Kidney (tissue), 13 donors: ENCODE measurements at regions not wholly inside any gene's neighbourhood (a gene's known extent, or its start where the extent isn't known, plus 50 kb on each side); places are given as distances from the start of the nearest gene placed in this dataset.

Experiments
- DNase-seq, 5 donors: peaks; one replicate each; pipeline ENCODE4 v3.0.0-alpha.2; 2013 to 2020
- FAIRE-seq: peaks from 2 replicates; lab custom pipeline; 2012; peaks lifted over from hg19 to GRCh38; lab: Jason Lieb, UNC
- H3K27ac ChIP-seq, 2 donors: one replicate each; pipeline ENCODE4 v1.7.0; 2013; ENCODE audit warnings: low read depth in 2 of 2, low read length in 2 of 2, inconsistent platforms in 1 of 2
- H3K27me3 ChIP-seq: one replicate; pipeline ENCODE4 v1.7.1; 2013; ENCODE audit warnings: low read length, inconsistent platforms; ENCODE audit not compliant: control insufficient read depth, insufficient read depth
- H3K36me3 ChIP-seq, 3 donors: one replicate each; pipeline versions ENCODE4 v1.7.0 to v1.7.1; 2013; ENCODE audit warnings: low read length in 3 of 3, control low read depth in 1 of 3, inconsistent platforms in 1 of 3; ENCODE audit not compliant: insufficient read depth in 3 of 3, control insufficient read depth in 2 of 3
- H3K4me1 ChIP-seq, 3 donors: one replicate each; pipeline versions ENCODE4 v1.7.0 to v1.7.1; 2013; ENCODE audit warnings: low read length in 3 of 3, inconsistent platforms in 1 of 3, low read depth in 1 of 3; ENCODE audit not compliant: control insufficient read depth in 2 of 3, insufficient read depth in 2 of 3
- H3K4me3 ChIP-seq, 3 donors: one replicate each; pipeline versions ENCODE4 v1.7.0 to v1.8.1; 2013; ENCODE audit warnings: low read length in 3 of 3, control low read depth in 1 of 3, inconsistent platforms in 1 of 3
- H3K9ac ChIP-seq, 3 donors: one replicate each; pipeline versions ENCODE4 v1.7.0 to v1.7.1; 2013; ENCODE audit warnings: low read length in 3 of 3, control low read depth in 1 of 3, inconsistent platforms in 1 of 3
- H3K9me3 ChIP-seq, 3 donors: one replicate each; pipeline versions ENCODE4 v1.7.0 to v1.7.1; 2013; ENCODE audit warnings: low read length in 3 of 3, control low read depth in 1 of 3, inconsistent platforms in 1 of 3; ENCODE audit not compliant: control insufficient read depth in 2 of 3, insufficient read depth in 1 of 3
- intact Hi-C: fragments of 100-400 bp; cut with DNase I; formaldehyde crosslinking; loops from one replicate; pipeline ENCODE4 v1.11.1; 2022
- TF ChIP-seq, protein P1 (sequence below): IDR thresholded peaks from 3 replicates; pipeline ENCODE4 v1.5.1; 2012; ENCODE audit warnings: mild to moderate bottlenecking, moderate library complexity, borderline replicate concordance; ENCODE audit not compliant: insufficient read depth; ENCODE audit errors: extremely low read depth
- donor health status: control.
- donor health status: control.
- donor health status: control.
- donor health status: control.
- donor health status: control.
- donor health status: DM: yes; HTN: yes; CAD: no.
- donor health status: Normal renal cell carcinoma (clear cell type).

DNA sequence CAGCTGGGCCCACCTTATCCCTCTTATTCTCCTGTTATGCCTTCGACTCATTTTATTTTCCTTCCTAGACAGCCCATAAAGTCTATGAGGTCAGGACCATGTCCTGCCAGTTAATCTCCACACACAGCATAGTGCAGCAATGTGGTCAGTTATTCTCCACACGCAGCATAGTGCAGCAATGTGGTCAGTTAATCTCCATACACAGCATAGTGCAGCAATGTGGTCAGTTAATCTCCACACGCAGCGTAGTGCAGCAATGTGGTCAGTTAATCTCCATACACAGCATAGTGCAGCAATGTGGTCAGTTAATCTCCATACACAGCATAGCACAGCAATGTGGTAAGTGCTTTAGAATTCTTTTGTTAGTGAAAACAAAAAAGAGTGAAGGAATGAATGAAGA, 77.8 kb downstream of the TEX36 start:
- no peaks in the 10 kb centered on the region for H3K27me3 ChIP-seq
- no peak overlapping the region for H3K9ac ChIP-seq

DNA sequence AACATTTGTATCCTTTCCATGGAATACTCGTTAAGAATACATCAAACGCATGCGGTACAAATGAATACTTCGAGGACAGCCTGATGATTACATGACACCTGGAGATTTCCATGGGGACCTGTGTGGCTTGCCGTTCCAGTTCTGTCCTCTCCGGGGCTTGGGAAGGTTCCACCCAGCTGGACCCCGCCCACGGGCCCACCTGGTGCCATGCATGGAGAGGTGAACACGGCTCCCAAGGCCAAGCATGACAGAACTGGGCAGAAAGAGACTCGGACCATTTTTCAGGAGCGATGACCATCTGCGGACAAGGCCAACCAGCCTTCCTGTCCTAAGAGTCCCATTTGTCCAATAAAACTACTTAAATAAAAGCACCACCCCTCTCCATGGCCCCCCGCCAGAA, 80.1 kb downstream of the TEX36 start:
- no peaks in the 10 kb centered on the region for H3K27me3 ChIP-seq
- intact Hi-C loops = no loop called here
- peaks cover 0 to 13% (median 0%) of the 10 kb centered on the region in 3 donors for H3K9me3 ChIP-seq
- TF ChIP-seq, protein P1, sequence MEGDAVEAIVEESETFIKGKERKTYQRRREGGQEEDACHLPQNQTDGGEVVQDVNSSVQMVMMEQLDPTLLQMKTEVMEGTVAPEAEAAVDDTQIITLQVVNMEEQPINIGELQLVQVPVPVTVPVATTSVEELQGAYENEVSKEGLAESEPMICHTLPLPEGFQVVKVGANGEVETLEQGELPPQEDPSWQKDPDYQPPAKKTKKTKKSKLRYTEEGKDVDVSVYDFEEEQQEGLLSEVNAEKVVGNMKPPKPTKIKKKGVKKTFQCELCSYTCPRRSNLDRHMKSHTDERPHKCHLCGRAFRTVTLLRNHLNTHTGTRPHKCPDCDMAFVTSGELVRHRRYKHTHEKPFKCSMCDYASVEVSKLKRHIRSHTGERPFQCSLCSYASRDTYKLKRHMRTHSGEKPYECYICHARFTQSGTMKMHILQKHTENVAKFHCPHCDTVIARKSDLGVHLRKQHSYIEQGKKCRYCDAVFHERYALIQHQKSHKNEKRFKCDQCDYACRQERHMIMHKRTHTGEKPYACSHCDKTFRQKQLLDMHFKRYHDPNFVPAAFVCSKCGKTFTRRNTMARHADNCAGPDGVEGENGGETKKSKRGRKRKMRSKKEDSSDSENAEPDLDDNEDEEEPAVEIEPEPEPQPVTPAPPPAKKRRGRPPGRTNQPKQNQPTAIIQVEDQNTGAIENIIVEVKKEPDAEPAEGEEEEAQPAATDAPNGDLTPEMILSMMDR = no peak
- FAIRE-seq (no peak), DNase-seq (no peak)
- H3K9ac ChIP-seq = no peak overlapping the region
- H3K4me3 ChIP-seq = no peak overlapping the region
- no peaks in the 10 kb centered on the region for H3K4me1 ChIP-seq
- H3K27ac ChIP-seq = no peak overlapping the region
- no peaks in the 10 kb centered on the region for H3K36me3 ChIP-seq

More for the DNA sequence above, 77.8 kb downstream of the TEX36 start:
- Histone ChIP-seq H3K4me1 (no peaks in the 10 kb centered on the region), H3K4me3 (no peak overlapping the region), H3K9me3 (peaks cover 0 to 7% (median 0%) of the 10 kb centered on the region in 3 donors), H3K36me3 (no peaks in the 10 kb centered on the region), H3K27ac (no peak overlapping the region)
- DNase-seq = no peak
- TF ChIP-seq, protein P1 = no peak
- FAIRE-seq = no peak
- intact Hi-C loops = no loop called here

DNA sequence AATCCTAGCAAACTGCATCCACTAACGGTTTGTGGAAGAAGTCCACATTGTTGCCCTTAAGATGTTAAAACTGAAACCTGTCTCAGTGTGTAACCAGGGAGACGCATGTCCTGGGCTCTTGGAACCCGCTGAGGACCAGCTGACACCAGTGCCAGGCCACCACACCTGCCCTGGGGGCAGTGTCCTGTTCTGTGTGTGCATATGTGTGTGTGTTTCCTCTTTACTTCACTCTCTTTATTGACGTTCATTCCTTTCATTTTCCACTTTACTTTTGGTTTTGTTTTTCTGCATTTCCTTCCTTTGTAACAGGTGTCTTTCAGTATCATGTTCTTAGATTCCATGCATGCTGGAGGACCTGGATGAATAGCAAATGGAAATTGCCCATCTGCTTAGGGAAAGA, 83.8 kb downstream of the TEX36 start:
- no peak overlapping the region for H3K27ac ChIP-seq
- DNase-seq (no peak), FAIRE-seq (no peak)
- H3K4me3 ChIP-seq = no peak overlapping the region
- no peaks in the 10 kb centered on the region for H3K27me3 ChIP-seq
- H3K9me3 ChIP-seq = peaks cover 0 to 24% (median 0%) of the 10 kb centered on the region in 3 donors
- intact Hi-C loops = no loop called here
- H3K36me3 ChIP-seq = no peaks in the 10 kb centered on the region
- TF ChIP-seq, protein P1 = no peak
- H3K9ac ChIP-seq = no peak overlapping the region
- no peaks in the 10 kb centered on the region for H3K4me1 ChIP-seq

DNA sequence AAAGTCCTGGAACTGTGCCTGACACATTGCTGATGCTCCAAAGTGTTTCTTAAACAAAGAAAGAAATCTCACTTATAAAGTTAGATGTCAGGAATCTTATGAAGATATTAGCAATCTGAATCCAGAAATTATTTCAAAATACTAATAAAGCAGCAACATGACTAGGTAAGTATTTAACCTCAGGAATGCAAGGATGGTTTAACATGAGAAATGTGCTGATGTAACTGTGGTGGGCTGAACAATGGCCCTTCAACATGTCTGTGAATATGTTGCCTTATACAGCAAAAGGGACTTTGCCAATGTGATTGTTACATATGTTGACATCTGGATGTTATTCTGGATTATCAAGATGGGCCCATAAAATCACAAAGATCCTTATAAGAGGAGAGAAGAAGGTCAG, 87.1 kb downstream of the TEX36 start:
- no peak for DNase-seq
- H3K36me3 ChIP-seq = no peaks in the 10 kb centered on the region
- TF ChIP-seq, protein P1 = no peak
- H3K27ac ChIP-seq = no peak overlapping the region
- H3K9ac ChIP-seq = no peak overlapping the region
- no peak overlapping the region for H3K4me3 ChIP-seq
- no peaks in the 10 kb centered on the region for H3K4me1 ChIP-seq
- intact Hi-C loops = no loop called here
- no peaks in the 10 kb centered on the region for H3K27me3 ChIP-seq
- H3K9me3 ChIP-seq = peaks cover 0 to 24% (median 0%) of the 10 kb centered on the region in 3 donors
- no peak for FAIRE-seq
